ENCODE measurements at regions not wholly inside any gene's neighbourhood (a gene's known extent, or its start where the extent isn't known, plus 50 kb on each side); places are given as distances from the start of the nearest gene placed in this dataset.

DNA sequence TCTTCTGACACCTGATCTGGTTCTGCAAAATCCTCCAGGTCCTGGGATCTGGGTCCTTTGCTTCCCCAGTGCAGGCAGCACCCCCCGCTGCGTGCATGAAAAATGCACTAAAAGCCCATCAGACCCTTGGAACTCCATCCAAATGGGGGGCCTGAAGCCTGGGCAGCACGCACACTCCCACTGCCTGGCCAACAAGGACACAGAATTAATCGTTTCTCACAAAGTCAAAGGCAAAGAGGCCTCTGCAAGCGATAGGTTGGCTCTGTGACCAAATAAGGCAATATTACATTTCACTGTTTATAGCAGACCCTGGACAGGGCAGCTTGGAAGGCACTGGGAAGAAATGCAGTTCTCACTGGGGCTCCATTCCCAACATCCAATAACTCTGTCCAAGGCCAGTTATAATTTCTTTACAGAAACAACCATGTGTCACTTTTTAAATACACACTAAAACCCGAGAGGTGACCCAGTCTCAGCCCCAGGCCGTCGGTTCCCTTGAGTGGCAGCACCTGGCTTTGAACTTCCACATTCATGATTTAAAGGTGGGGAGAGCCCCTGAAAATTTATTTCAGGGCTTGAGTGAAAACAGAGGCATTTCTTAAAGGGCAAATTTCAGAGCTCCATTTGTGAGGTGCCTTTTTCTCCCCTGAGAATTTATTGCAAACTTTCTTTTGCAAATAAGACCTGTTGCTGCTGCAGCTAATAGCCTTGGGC is 114.4 kb upstream of the ANO1 start:
- in situ Hi-C loops (cut with MboI; ENCODE audit: low sequenced_read_pairs) = no loop called here

DNA sequence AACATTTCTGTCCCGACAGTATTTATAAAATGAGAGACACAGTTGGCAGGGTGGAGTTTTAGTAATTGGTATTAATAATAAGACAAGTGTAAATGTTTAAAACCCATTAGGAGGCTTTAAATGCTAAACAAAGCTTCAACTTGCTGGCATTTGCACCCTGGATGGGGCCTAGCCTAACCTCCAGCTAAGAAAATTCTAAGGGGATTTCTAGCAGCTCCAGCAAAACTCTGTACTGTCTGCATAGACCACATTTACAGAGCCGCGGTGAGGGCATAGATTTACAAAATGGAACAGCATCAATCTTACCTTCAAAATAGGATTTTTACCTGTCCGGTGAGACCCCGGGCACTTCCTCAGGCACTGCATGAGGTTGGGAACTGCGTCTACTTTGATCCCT is 113.9 kb upstream of the ANO1 start:
- in situ Hi-C loops (cut with MboI; ENCODE audit: low sequenced_read_pairs) = no loop called here

GRCh38 chr11:69965821-69966582 is 112.1 kb upstream of the ANO1 start:
- in situ Hi-C loops (cut with MboI; ENCODE audit: low sequenced_read_pairs) = no loop called here

GRCh38 chr11:69966583-69966835 is 111.6 kb upstream of the ANO1 start:
- in situ Hi-C loops (cut with MboI; ENCODE audit: low sequenced_read_pairs) = no loop called here

- in situ Hi-C loops (cut with MboI; ENCODE audit: low sequenced_read_pairs) = no loop called here
Observed at GRCh38 chr11:69966910-69967483, 111.1 kb upstream of the ANO1 start.

DNA sequence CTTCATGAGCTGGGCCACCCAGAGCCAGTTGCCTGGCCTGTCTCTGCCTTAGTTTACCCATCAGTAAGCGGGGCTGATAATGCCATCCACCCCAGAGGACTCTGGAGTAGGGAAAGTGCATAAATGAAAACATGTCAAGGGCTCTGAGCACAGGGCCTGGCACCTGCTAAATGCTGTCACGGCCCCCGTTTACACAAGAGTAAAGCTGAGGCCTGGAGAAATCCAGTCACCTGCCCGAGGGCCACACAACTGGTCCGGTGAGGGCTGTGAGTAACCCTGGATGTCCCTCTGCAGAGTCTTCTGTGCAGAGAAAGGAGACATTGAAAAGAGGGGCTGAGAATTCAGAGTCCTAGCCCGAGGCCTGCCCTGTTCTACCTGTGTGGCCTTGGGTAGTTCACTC is 110.6 kb upstream of the ANO1 start:
- in situ Hi-C loops (cut with MboI; ENCODE audit: low sequenced_read_pairs) = no loop called here

- in situ Hi-C loops (cut with MboI; ENCODE audit: low sequenced_read_pairs) = no loop called here
Observed at GRCh38 chr11:69968396-69969347, 109.4 kb upstream of the ANO1 start.

DNA sequence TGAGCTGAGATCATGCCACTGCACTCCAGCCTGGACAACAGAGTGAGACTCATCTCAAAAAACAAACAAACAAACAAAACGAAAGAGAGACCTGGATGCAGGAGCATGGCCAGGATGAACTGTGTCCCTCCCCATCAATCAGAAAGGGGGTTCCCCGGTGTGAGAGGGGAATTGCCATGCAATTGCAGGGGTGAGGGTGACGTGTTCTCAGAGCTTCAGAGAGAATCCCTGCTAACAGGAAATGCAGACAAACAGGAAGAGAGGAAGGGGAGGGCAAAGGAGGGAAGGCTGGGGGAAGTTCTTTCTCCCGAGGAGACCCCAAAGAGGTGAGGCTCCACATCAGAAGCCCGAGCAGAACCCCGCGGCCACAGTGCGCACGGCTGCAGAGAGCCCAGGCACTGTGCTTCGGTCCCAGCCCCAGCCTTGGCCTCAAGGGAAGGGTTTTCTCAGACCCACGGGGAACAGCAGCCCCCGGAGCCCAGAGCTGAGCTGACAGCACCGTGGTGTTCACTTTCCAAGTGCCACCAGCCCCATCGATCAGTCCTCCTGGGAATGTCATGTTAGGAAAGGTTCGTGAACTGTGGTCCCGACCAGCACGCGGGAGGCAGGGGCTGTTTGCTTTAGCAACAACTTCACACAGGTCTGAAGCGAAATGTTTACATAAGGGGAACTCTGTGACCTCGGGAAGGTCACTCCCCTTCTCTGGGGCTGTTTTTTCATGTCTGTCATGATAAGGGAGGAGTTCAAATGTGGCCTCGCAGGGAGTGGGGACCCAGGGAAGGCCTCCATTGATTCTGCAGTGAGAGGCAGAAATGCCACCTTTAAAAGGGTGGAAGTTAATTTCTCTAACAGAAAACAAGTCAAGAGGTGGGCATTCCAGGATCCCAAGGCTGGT is 108.0 kb upstream of the ANO1 start:
- in situ Hi-C loops (cut with MboI; ENCODE audit: low sequenced_read_pairs) = no loop called here

GRCh38 chr11:69970785-69971535 is 107.2 kb upstream of the ANO1 start:
- in situ Hi-C loops (cut with MboI; ENCODE audit: low sequenced_read_pairs) = no loop called here

DNA sequence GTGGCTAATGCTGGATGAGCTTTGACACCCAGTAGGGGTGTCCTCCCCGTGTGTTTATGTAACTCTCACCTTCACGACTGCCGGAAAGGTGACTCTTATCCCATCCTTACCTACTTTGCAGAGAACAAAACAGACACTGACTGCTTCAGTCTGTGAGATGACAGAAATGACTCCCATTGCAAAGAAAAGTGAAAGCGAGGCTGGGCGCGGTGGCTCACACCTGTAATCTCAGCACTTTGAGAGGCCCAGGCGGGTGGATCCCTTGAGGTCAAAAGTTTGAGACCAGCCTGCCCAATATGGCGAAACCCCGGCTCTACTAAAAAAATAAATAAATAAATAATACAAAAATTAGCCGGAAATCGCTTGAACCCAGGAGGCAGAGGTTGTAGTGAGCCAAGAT is 106.4 kb upstream of the ANO1 start:
- in situ Hi-C loops (cut with MboI; ENCODE audit: low sequenced_read_pairs) = no loop called here

GRCh38 chr11:69972351-69972802 is 105.7 kb upstream of the ANO1 start:
- in situ Hi-C loops (cut with MboI; ENCODE audit: low sequenced_read_pairs) = no loop called here

GRCh38 chr11:69974528-69974927 is 103.6 kb upstream of the ANO1 start:
- in situ Hi-C loops (cut with MboI; ENCODE audit: low sequenced_read_pairs) = no loop called here

DNA sequence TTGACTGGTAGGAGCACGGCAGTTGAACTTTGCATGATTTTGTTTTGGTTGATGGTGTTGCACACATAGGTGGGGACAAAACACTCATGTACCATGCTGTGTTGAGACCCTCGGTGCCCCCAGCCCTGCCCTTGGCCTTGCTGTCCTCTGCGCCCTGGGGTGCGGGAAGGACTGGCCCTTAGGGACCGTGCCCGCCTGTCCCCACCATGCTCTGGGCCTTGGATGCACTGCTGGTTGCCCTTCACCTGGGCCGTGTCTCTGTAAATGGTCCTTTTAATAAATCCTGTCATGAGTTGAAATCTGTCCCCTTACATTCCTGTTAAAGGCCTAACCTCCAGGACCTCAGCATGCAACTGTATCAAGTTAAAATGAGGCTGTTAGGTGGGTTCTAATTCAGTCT is 102.3 kb upstream of the ANO1 start:
- in situ Hi-C loops (cut with MboI; ENCODE audit: low sequenced_read_pairs) = no loop called here

DNA sequence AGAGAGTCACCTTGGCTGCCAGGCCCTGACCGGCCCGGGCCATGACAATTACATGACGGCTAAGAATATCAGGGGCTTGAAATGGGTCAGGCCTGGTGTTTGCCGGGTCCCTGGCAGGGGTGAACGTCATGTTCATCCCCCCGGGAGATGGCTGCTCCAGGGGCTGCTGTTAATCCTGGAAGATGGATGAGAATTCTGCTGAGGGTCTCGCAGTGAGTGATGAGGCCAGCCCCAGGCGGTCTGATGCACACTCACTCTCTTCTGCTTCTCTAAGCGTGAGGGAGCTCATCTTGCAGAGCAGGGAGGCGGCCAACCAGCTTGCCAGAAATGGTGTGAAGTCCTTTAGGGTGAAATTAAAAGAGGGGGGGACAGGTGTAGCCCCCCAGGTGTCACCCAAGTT is 101.3 kb upstream of the ANO1 start:
- in situ Hi-C loops (cut with MboI; ENCODE audit: low sequenced_read_pairs) = no loop called here

DNA sequence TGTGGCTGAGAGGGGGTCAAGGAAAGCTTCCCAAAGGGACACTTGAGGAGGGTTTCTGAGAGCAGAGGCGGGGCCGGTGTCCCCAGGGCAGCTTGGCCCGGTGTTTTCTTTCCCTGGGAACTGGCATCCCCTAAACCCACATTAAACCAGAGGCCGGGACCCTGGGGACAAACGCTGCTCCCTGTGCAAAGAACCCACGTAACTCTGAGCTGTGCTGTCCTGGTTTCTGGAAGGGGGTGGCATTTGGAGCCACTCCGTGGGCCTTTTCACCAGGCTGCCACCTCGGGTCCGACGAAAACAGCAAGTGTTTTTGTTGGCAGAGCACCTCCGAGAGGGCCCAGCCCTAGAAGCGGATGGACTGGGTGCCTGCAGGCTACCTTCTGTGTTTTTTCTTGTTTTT is 100.2 kb upstream of the ANO1 start:
- in situ Hi-C loops (cut with MboI; ENCODE audit: low sequenced_read_pairs) = no loop called here

GRCh38 chr11:69978841-69979614 is 99.1 kb upstream of the ANO1 start:
- in situ Hi-C loops (cut with MboI; ENCODE audit: low sequenced_read_pairs) = no loop called here

GRCh38 chr11:69979632-69980031 is 98.5 kb upstream of the ANO1 start:
- in situ Hi-C loops (cut with MboI; ENCODE audit: low sequenced_read_pairs) = no loop called here

GRCh38 chr11:69981119-69981784 is 96.9 kb upstream of the ANO1 start:
- in situ Hi-C loops (cut with MboI; ENCODE audit: low sequenced_read_pairs) = no loop called here

Data from HL-60/S4 treated with phorbol 12-myristate 13-acetate at 8.2 ng/mL for 4 days and 3 days (cell line).